NCI-H510A (cell line): ENCODE measurements at regions not wholly inside any gene's neighbourhood (a gene's known extent, or its start where the extent isn't known, plus 50 kb on each side); places are given as distances from the start of the nearest gene placed in this dataset.
"Not testable (repeated sequence)": the region's sequence is repeated elsewhere in the genome, so short reads cannot be mapped to it uniquely, and the experiment has no call there.

Experiments
- DNase-seq: peaks from one replicate; lab custom pipeline; 2025; lab: John Stamatoyannopoulos, UW

GRCh38 chr2:129190494-129190893, 789.0 kb upstream of the RAB6C start:
- DNase-seq, result no peak

- no peak for DNase-seq
Observed at GRCh38 chr2:129191530-129191929, 787.9 kb upstream of the RAB6C start.

- DNase-seq, result no peak
Observed at GRCh38 chr2:129192117-129192516, 787.3 kb upstream of the RAB6C start.

GRCh38 chr2:129192841-129193253, 786.6 kb upstream of the RAB6C start:
- DNase-seq, result no peak

- no peak for DNase-seq
Observed at GRCh38 chr2:129193961-129194360, 785.5 kb upstream of the RAB6C start.

GRCh38 chr2:129199501-129199900, 780.0 kb upstream of the RAB6C start:
- no peak for DNase-seq

GRCh38 chr2:129201696-129202095, 777.8 kb upstream of the RAB6C start:
- no peak for DNase-seq

- no peak for DNase-seq
Observed at GRCh38 chr2:129203331-129203730, 776.1 kb upstream of the RAB6C start.

- not testable (repeated sequence) for DNase-seq
Observed at GRCh38 chr2:129204581-129204980, 774.9 kb upstream of the RAB6C start.

- DNase-seq, result no peak
Observed at GRCh38 chr2:129205176-129205575, 774.3 kb upstream of the RAB6C start.

- no peak for DNase-seq
Observed at GRCh38 chr2:129205766-129206165, 773.7 kb upstream of the RAB6C start.

- no peak for DNase-seq
Observed at GRCh38 chr2:129212299-129212958, 767.0 kb upstream of the RAB6C start.

GRCh38 chr2:129224022-129224421, 755.4 kb upstream of the RAB6C start:
- DNase-seq, result no peak

GRCh38 chr2:129224486-129224885, 755.0 kb upstream of the RAB6C start:
- no peak for DNase-seq

GRCh38 chr2:129229196-129229595, 750.3 kb upstream of the RAB6C start:
- DNase-seq, result no peak

- no peak for DNase-seq
Observed at GRCh38 chr2:129229830-129230441, 749.5 kb upstream of the RAB6C start.

GRCh38 chr2:129231924-129232323, 747.5 kb upstream of the RAB6C start:
- no peak for DNase-seq

GRCh38 chr2:129233166-129233565, 746.3 kb upstream of the RAB6C start:
- DNase-seq, result no peak

- DNase-seq, result no peak
Observed at GRCh38 chr2:129233751-129234406, 745.6 kb upstream of the RAB6C start.

GRCh38 chr2:129236601-129237000, 742.9 kb upstream of the RAB6C start:
- DNase-seq, result no peak

- no peak for DNase-seq
Observed at GRCh38 chr2:129237966-129238725, 741.3 kb upstream of the RAB6C start.

GRCh38 chr2:129239141-129239540, 740.3 kb upstream of the RAB6C start:
- no peak for DNase-seq

GRCh38 chr2:129240061-129240460, 739.4 kb upstream of the RAB6C start:
- DNase-seq, result no peak
